Loucy (cell line): ENCODE measurements at regions not wholly inside any gene's neighbourhood (a gene's known extent, or its start where the extent isn't known, plus 50 kb on each side); places are given as distances from the start of the nearest gene placed in this dataset.

Source experiments
- CTCF ChIP-seq: fragments of 200-600 bp; sonication (generic); conservative IDR thresholded peaks from 2 replicates; pipeline ENCODE4 v1.5.1; 2014; ENCODE audit warnings: mild to moderate bottlenecking, antibody characterized with exemption, low read length
- EZH2phosphoT487 ChIP-seq: fragments of 200-600 bp; IDR thresholded peaks from 2 replicates; pipeline ENCODE4 v1.6.1; 2018; ENCODE audit warnings: antibody characterized with exemption, mild to moderate bottlenecking, moderate library complexity, borderline replicate concordance

- TF ChIP-seq CTCF (peak; percentile 22; the same call in 1 of the 2 replicates), EZH2phosphoT487 (no peak)
Observed at GRCh38 chr17:14813649-14814370, 451.3 kb downstream of the PMP22 start.
